ENCODE measurements at regions not wholly inside any gene's neighbourhood (a gene's known extent, or its start where the extent isn't known, plus 50 kb on each side); places are given as distances from the start of the nearest gene placed in this dataset.

- no peak for DNase-seq (ENCODE audit: low spot score)
Measured at GRCh38 chr1:209431402-209431801, 152.1 kb upstream of the CAMK1G start.

DNA sequence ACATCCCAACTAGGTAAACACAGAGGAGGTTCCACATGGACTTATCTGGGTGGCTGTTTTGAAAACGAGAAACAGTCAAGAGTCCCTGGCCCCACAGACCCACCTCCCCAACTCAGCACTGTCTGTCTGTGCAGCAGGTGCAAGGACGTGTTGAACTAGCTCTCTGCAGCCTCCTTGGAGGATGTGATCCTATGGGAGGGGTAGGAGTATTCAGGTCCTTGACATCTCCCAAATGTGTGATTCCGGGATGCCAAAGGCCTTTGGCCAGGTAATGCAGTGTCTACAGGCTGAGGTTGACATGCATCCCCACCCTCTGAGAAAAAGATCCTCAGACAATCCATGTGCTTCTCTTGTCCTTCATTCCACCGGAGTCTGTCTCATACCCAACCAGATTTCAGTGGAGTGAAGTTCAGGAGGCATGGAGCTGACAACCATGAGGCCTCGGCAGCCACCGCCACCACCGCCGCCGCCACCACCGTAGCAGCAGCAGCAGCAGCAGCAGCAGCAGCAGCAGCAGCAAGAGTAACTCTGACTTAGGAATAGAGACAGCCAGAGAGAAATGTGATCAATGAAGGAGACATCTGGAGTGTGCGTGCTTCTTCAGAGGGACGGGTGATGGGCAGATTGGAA lies 151.6 kb upstream of the CAMK1G start:
- DNase-seq (ENCODE audit: low spot score) = no peak

- no peak for DNase-seq (ENCODE audit: low spot score)
Measured at GRCh38 chr1:209432443-209432825, 151.1 kb upstream of the CAMK1G start.

- no peak for DNase-seq (ENCODE audit: low spot score)
Measured at GRCh38 chr1:209433649-209434031, 149.9 kb upstream of the CAMK1G start.

DNA sequence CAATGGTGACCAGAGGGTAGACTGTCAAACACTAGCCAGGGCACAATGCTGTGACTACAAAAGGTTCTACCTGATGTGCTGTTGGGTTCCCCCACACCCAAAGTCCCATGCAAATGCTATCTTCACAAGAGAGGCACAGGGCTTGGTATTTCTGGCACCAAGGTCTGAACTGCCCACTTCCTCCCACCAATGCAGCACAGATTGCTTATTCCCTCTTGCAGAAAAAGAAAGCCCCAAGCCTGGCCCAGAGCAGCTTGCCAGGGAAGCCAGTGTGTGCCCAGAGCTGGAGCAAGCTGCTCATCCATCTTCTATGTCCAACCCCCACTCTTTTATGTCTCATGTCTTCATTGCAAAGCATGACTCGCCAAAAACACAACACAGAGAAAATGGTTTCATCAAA lies 149.4 kb upstream of the CAMK1G start:
- DNase-seq (ENCODE audit: low spot score) = no peak

DNA sequence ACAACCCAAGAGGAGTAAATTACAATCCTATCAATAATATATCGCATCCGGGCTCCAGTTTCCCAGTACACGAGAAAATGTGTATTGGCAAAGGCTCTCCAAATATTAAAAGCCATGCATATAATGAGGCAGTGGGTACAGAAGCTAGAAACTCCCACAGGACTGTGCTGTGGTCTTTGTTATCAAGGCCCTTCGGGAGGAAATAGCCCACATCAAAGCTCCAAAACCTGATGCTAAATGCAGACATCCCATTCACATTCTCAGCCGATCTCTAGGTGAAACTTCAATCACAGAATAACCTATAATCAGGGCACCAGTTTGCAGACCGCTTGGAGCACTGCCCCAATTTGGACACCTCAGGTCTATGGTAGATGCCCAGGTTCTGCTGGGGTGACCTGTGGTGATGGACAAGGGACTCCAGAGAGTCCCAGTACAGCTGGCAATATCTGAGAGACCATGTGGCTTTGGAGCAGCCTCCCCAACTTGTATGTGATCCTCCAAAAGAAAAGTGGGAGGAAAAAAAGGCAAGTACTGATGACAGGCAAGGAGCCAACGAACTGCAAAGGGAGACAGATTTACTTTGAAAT lies 148.8 kb upstream of the CAMK1G start:
- DNase-seq (ENCODE audit: low spot score) = no peak

- peak; percentile 57 for DNase-seq (ENCODE audit: low spot score)
Measured at GRCh38 chr1:209435654-209436566, 147.6 kb upstream of the CAMK1G start.

DNA sequence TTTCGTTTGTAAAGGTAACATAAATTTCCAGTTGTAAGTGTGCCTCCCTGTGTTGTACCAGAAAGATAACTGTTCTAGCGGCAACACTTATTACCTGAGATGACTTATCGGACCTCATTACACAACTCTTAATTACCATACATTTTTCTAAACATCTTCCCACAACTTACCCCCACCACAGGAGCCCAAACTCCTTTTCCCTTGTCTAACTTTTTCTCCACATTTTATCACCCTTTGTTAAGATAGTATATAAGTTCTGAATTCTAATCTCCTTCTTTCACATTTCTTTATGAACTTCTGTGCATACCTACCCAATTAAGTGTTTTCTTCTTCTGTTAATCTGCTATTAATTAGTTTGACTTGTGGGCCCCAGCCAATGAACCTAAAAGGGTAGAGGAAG lies 143.7 kb upstream of the CAMK1G start:
- no peak for DNase-seq (ENCODE audit: low spot score)

GRCh38 chr1:209443361-209443931 lies 140.1 kb upstream of the CAMK1G start:
- DNase-seq (ENCODE audit: low spot score) = no peak

DNA sequence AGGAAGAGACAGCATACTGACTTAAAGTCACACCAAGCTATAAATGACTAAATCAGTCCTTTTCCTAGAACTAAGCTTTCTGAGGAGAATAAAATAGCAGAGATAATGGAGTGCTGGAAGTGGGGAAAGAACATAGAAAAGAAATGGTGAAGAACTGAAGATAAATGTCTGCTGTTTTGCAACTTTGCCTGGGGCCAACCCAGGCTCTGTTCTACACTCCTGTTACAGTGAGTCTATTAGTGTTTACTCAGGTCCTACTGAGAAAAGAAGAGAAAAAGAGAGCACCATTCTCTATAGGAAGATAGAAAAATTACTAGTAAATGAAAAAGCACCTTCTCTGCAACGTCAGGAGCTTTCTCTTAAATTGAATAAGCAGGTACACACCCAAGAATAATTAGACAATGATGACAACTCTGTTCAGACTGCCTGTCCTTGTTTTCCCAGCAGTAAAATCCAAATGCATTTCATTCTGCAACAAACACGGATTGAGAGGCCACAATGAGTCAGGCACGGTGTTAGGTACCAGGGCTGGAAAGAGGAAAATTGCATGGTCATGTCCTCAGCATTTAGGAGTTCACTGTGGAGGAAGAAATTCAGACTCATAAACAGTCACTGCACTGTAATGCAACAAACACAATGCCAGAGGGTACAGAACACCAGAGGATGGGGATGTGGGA lies 139.4 kb upstream of the CAMK1G start:
- DNase-seq (ENCODE audit: low spot score) = no peak

DNA sequence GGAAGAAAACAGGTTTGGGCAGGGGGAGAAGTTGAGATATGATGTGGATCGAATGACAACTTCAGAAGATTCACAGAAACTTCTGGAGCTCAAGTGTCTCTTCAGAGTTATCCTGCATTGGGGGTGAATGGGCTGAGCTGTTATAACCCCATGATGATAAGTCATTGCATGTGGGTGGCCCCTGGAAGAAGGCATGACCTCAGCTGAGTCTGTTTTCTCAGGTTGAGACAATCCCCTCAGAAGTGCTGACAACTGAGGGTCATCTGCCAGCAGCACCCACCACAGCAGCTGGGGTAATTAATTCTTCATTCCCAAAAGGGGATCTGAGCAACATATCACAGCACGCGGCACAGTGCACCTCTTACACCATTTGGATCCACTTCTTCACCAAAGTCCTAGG lies 138.6 kb upstream of the CAMK1G start:
- DNase-seq (ENCODE audit: low spot score) = no peak

DNA sequence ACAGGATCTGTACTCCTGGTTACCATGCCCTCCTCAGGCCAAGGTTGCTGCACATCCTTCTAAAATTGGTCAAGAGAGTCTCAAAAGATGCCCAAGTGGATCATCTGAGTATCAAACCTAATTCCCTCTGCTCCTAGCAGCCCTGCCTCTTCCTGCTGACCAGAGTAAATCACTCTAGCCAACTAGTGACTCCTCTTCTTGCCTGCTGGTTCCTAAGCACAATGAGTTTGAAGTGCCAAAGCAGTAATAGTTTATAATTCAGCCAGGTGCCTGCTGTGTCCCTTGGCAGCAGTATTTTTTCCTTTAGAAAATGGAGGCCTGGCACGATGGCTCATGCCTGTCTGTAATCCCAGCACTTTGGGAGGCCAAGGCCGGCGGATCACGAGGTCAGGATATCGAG lies 137.9 kb upstream of the CAMK1G start:
- DNase-seq (ENCODE audit: low spot score) = no peak

DNA sequence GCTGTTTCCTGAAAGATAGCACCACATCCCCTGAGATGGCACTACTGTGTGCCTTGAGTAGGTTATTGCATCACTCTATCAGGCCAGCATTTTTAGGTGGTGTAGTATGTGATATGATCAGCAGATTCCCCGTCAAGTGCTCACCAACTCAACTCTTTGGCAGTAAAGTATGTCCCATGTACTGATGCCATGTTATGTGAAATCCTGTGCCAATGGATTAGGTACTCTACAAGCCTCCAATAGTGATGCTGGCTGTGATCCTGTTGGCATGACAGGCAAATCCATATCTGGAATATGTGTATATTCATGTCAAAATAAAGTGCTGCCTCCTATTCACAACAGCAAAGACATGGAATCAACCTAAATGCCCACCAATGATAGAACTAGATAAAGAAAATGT lies 137.2 kb upstream of the CAMK1G start:
- no peak for DNase-seq (ENCODE audit: low spot score)

DNA sequence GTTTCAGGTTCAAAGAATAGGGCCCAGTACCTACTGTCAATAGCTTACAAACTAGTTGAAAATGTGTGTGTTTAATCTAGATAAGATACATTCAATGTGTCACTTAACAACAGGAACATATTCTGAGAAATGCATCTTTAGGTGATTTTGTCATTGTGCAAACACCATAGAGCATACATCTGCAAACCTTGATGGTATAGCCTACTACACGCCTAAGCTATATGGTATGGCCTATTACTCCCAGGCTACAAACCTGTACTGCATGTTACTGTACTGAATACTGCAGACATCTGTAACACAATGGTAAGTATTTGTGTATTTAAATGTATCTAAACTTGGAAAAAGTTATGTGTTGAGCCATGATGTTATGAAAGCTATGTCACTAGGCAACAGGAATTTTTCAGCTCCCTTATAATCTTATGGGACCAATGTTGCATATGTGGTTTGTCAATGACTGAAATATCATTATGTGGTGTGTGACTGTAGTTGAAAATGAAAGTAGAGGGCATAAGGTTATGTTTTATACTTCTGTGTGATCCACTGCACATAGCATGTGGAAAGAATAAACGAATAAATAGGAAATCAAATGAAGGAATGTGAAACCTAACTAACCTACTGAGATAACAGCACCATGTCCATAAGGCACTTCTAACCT lies 129.0 kb upstream of the CAMK1G start:
- no peak for DNase-seq (ENCODE audit: low spot score)

GRCh38 chr1:209455145-209455544 lies 128.4 kb upstream of the CAMK1G start:
- no peak for DNase-seq (ENCODE audit: low spot score)

DNA sequence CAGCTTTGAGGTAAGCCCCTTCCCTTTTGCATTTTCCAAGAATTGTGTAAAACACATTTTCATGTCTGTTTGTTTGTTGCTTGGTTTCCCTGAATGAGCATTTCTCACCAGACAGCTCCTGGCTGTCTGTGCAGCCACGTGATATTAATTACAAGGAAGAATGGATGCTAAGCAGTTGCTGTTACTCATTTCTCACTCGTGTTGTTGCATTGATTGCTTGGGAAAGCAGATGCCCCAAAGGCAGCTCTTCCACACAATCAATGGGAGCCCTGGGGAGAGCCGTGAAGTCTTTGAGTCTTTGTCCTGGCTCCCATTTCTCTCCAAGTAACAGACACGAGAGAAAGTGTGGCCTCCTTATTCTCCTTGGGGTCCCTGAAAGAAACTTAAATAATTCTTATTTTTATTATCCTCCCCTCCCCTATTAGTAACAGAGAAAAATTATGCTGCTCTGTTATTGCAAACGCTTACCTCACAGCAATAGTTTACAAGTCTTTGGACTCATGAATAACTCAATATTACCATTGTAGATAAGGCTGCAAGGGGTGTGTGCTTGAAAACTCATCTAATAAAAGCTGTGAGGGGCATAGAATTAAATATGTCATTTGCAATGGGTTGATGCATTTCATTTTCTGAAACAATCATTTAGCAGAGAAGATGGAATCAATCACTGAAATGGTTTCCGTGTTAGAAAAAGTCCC lies 127.7 kb upstream of the CAMK1G start:
- DNase-seq (ENCODE audit: low spot score) = no peak

DNA sequence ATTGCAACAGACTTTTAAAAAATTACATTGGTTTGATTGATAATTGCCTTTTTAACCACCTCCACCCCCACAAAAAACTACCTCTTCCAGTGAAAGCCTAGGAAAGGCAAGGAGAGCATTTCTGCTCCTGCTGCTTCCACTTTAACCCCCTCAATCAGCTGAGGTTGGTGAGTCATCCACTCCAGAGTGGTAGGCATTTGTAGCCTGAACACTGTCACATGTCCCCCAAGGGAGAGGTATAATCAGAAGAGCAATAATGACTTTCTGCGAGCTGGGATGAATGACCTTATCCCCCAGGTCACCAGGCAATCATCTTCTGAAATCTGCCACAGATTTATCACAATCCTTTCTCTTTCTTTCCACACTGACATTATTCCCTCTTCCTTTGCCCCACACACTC lies 126.6 kb upstream of the CAMK1G start:
- no peak for DNase-seq (ENCODE audit: low spot score)

DNA sequence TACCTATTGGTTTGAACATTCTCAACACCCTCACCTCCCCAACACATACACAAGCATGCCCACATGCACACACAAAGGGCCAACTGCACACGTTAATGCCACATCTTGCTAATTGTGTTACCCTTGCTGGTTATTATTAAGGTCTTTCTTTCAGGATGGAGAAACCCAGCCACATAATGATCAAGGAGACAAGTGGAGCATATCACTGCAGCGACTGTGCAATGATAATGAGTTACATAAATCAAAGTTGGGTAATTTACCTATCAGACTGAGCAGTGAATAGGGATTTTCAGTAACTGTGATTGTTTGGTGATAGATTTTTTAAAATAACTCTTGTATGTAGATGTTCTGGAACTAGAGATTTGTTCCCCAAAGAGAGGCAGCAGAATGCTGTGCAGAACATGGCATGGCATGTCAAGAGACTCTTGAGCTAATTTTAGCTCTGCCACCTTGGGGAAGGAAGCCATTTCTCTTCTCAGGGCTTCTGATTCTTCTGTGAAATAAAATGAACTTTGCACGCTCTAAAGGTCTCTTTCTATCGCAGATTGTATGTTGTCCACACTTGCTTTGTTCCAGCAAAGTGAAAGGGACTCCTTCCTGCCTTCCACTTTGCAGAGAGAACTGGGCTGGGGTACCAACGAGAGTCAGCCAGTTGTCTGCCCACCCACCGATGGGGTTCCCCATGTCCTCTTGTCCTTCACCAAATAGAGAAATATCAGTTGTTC lies 126.0 kb upstream of the CAMK1G start:
- no peak for DNase-seq (ENCODE audit: low spot score)

DNA sequence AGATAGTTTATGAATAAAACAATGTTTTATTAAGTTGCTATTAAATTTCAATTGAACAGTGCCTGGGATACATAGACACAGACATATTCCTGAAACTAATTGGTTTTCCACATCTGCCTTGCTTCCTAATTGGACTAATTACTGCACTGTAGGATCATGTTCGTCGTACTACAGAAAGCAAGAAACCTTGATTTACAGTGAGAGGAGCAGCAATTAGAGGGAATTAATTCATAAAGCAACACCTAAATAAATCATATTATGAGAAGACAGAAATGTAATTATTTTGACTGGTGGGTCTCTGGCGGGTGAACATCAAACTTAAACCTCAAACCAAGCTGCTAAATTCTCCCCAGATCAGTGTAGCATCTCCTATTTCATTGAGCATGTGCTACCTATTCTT lies 124.6 kb upstream of the CAMK1G start:
- no peak for DNase-seq (ENCODE audit: low spot score)

GRCh38 chr1:209461168-209461567 lies 122.3 kb upstream of the CAMK1G start:
- DNase-seq (ENCODE audit: low spot score) = no peak

DNA sequence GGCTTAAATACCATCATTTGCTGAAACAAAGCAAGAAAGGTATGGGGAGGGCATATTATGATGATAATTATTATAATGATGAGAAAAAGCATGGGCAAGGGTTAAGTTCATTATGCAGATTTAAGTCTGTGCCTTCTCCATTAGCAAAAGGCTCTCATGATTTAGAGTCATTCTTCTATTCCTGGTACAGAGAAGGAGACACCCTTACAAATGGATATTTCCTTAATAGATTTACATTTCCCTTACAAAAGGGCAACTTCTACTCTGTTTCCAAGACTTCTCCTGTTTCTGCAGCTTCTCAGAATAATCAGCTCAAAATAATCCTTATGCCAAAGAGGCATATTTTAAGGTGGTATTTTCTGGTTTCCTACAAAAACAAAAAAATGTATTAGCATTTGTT lies 121.1 kb upstream of the CAMK1G start:
- no peak for DNase-seq (ENCODE audit: low spot score)

All from germinal center (tissue), 1 donor.